HEK293T (cell line): ENCODE measurements at regions not wholly inside any gene's neighbourhood (a gene's known extent, or its start where the extent isn't known, plus 50 kb on each side); places are given as distances from the start of the nearest gene placed in this dataset.

Source experiments
- CTCF ChIA-PET: fragments of 350-600 bp; formaldehyde crosslinking; extraction: SDS; loops from one replicate; lab custom pipeline; 2021; ENCODE audit warnings: antibody characterized with exemption, inconsistent platforms; lab: Yijun Ruan, JAX
- POLR2A ChIA-PET: fragments of 350-600 bp; formaldehyde crosslinking; extraction: SDS; loops from one replicate; lab custom pipeline; 2020; ENCODE audit warnings: antibody characterized with exemption, inconsistent platforms; lab: Yijun Ruan, JAX
- DNase-seq: peaks from one replicate; pipeline ENCODE4 v3.0.0; 2012; ENCODE audit warnings: mixed read lengths; ENCODE audit errors: extremely low spot score
- ARNT ChIP-seq: fragments of 450-650 bp; IDR thresholded peaks from 2 replicates; pipeline ENCODE4 v1.6.1; 2017; ENCODE audit warnings: mild to moderate bottlenecking
- BHLHE40 ChIP-seq: fragments of 450-650 bp; IDR thresholded peaks from 2 replicates; pipeline ENCODE4 v1.6.1; 2016; ENCODE audit warnings: mild to moderate bottlenecking, moderate library complexity, borderline replicate concordance
- CTBP1 ChIP-seq: fragments of 450-650 bp; IDR thresholded peaks from 2 replicates; pipeline ENCODE4 v1.6.1; 2016; ENCODE audit warnings: borderline replicate concordance
- ELF4 ChIP-seq: fragments of 450-650 bp; IDR thresholded peaks from 2 replicates; pipeline ENCODE4 v1.6.1; 2017; ENCODE audit warnings: antibody characterized with exemption
- FOXA1 ChIP-seq: fragments of 450-650 bp; IDR thresholded peaks from 2 replicates; pipeline ENCODE4 v1.6.1; 2016; ENCODE audit warnings: mild to moderate bottlenecking
- FOXK2 ChIP-seq: fragments of 450-650 bp; IDR thresholded peaks from 2 replicates; pipeline ENCODE4 v1.6.1; 2016; ENCODE audit warnings: mild to moderate bottlenecking
- FOXM1 ChIP-seq: fragments of 450-650 bp; IDR thresholded peaks from 2 replicates; pipeline ENCODE4 v1.6.1; 2017; ENCODE audit warnings: mild to moderate bottlenecking, borderline replicate concordance
- HDGF ChIP-seq: fragments of 450-650 bp; IDR thresholded peaks from 2 replicates; pipeline ENCODE4 v1.6.1; 2017; ENCODE audit warnings: antibody characterized with exemption, borderline replicate concordance
- L3MBTL2 ChIP-seq: fragments of 450-650 bp; conservative IDR thresholded peaks from 2 replicates; pipeline ENCODE4 v1.6.1; 2016; ENCODE audit warnings: mild to moderate bottlenecking
- LEF1 ChIP-seq: fragments of 450-650 bp; IDR thresholded peaks from 2 replicates; pipeline ENCODE4 v1.6.1; 2017; ENCODE audit warnings: mild to moderate bottlenecking, borderline replicate concordance
- NFRKB ChIP-seq: fragments of 450-650 bp; IDR thresholded peaks from 2 replicates; pipeline ENCODE4 v1.6.1; 2016; ENCODE audit warnings: mild to moderate bottlenecking, moderate library complexity
- PKNOX1 ChIP-seq: fragments of 450-650 bp; IDR thresholded peaks from 2 replicates; pipeline ENCODE4 v1.6.1; 2016
- SP1 ChIP-seq: fragments of 450-650 bp; IDR thresholded peaks from 2 replicates; pipeline ENCODE4 v1.6.1; 2017
- SUZ12 ChIP-seq: fragments of 450-650 bp; IDR thresholded peaks from 2 replicates; pipeline ENCODE4 v1.6.1; 2016; ENCODE audit warnings: mild to moderate bottlenecking
- TARDBP ChIP-seq: fragments of 450-650 bp; IDR thresholded peaks from 2 replicates; pipeline ENCODE4 v1.6.1; 2016
- ZNF384 ChIP-seq: fragments of 450-650 bp; IDR thresholded peaks from 2 replicates; pipeline ENCODE4 v1.6.1; 2016

GRCh38 chr10:81071087-81071796 lies 533.5 kb downstream of the SH2D4B start:
- ChIA-PET POLR2A (no interaction called here), CTCF (no interaction called here)
- DNase-seq, result no peak

GRCh38 chr10:81073155-81073554 lies 535.5 kb downstream of the SH2D4B start:
- ChIA-PET CTCF (no interaction called here), POLR2A (no interaction called here)
- no peak for DNase-seq
- TF ChIP-seq LEF1 (no peak), SP1 (no peak), FOXK2 (no peak), HDGF (no peak), FOXM1 (no peak), ELF4 (no peak), FOXA1 (no peak), TARDBP (no peak), ZNF384 (no peak), L3MBTL2 (no peak), SUZ12 (no peak), CTBP1 (no peak), ARNT (no peak), BHLHE40 (no peak), PKNOX1 (no peak), NFRKB (no peak)

More at GRCh38 chr10:81071087-81071796, 533.5 kb downstream of the SH2D4B start:
- TF ChIP-seq BHLHE40 (no peak), TARDBP (no peak), SP1 (no peak), PKNOX1 (no peak), ZNF384 (no peak), L3MBTL2 (no peak)

- CTCF ChIA-PET, result no interaction called here
- TF ChIP-seq FOXA1 (no peak), SUZ12 (no peak), ELF4 (no peak), ARNT (no peak), ZNF384 (no peak), SP1 (no peak), BHLHE40 (no peak), HDGF (no peak), FOXK2 (no peak), L3MBTL2 (no peak), NFRKB (no peak), PKNOX1 (no peak), TARDBP (no peak), FOXM1 (no peak)
- POLR2A ChIA-PET, result no interaction called here
- no peak for DNase-seq
Observed at GRCh38 chr10:81081887-81082620, 544.4 kb downstream of the SH2D4B start.

- CTCF ChIA-PET, result no interaction called here
- TF ChIP-seq SP1, result no peak
- no peak for TF ChIP-seq NFRKB
- no peak for TF ChIP-seq TARDBP
- TF ChIP-seq CTBP1, result no peak
- no peak for TF ChIP-seq HDGF
- TF ChIP-seq FOXK2, result no peak
- no peak for TF ChIP-seq FOXM1
- TF ChIP-seq PKNOX1, result no peak
- TF ChIP-seq ELF4, result no peak
- TF ChIP-seq FOXA1, result no peak
- TF ChIP-seq L3MBTL2, result no peak
- TF ChIP-seq SUZ12, result no peak
- no peak for TF ChIP-seq BHLHE40
- TF ChIP-seq ARNT, result no peak
- TF ChIP-seq LEF1, result no peak
- TF ChIP-seq ZNF384, result no peak
- POLR2A ChIA-PET, result no interaction called here
Observed at GRCh38 chr10:81082621-81083376, 545.1 kb downstream of the SH2D4B start.

GRCh38 chr10:81093056-81093455 lies 555.4 kb downstream of the SH2D4B start:
- no peak for TF ChIP-seq HDGF
- no peak for TF ChIP-seq BHLHE40
- no peak for TF ChIP-seq SUZ12
- TF ChIP-seq CTBP1, result no peak
- no peak for TF ChIP-seq PKNOX1
- TF ChIP-seq L3MBTL2, result no peak
- TF ChIP-seq ARNT, result no peak
- no peak for TF ChIP-seq SP1
- no peak for TF ChIP-seq FOXA1
- TF ChIP-seq FOXM1, result no peak
- TF ChIP-seq FOXK2, result no peak
- no peak for TF ChIP-seq ZNF384
- TF ChIP-seq ELF4, result no peak
- no peak for TF ChIP-seq TARDBP
- no peak for TF ChIP-seq NFRKB
- no peak for TF ChIP-seq LEF1
- ChIA-PET CTCF (no interaction called here), POLR2A (no interaction called here)
- DNase-seq, result no peak

More at GRCh38 chr10:81082621-81083376, 545.1 kb downstream of the SH2D4B start:
- no peak for DNase-seq
